Thyroid gland (tissue), 4 donors: ENCODE measurements at regions not wholly inside any gene's neighbourhood (a gene's known extent, or its start where the extent isn't known, plus 50 kb on each side); places are given as distances from the start of the nearest gene placed in this dataset.

Experiments
- DNase-seq, 2 donors: peaks; one replicate each; pipeline ENCODE4 v3.0.0-alpha.2; 2019
- H3K27ac ChIP-seq, 3 donors: fragments of 200-600 bp; sonication (generic); 1 replicate in 2 of 3; 2 replicates in 1 of 3; pipeline ENCODE4 v1.5.1; 2016 to 2019; ENCODE audit warnings: mild to moderate bottlenecking in 1 of 3, moderate library complexity in 1 of 3
- H3K27me3 ChIP-seq: fragments of 200-600 bp; sonication (generic); one replicate; pipeline ENCODE4 v1.5.1; 2019
- H3K36me3 ChIP-seq, 2 donors: fragments of 200-600 bp; sonication (generic); one replicate each; pipeline ENCODE4 v1.5.1; 2016 to 2019
- H3K4me1 ChIP-seq, 2 donors: fragments of 200-600 bp; sonication (generic); one replicate each; pipeline ENCODE4 v1.5.1; 2017 to 2019
- H3K4me3 ChIP-seq, 3 donors: fragments of 200-600 bp; sonication (generic); replicated peaks in 1 of 3; 1 replicate in 2 of 3; 2 replicates in 1 of 3; pipeline ENCODE4 v1.5.1; 2016; ENCODE audit warnings: mild to moderate bottlenecking in 1 of 3
- H3K9me3 ChIP-seq: fragments of 200-600 bp; sonication (generic); one replicate; pipeline ENCODE4 v1.5.1; 2017
- CTCF ChIP-seq, 6 experiments: fragments of 200-600 bp in 3 of 6; fragments of 450-650 bp in 3 of 6; sonication (generic) in 3 of 6; IDR thresholded peaks; one replicate each; pipeline ENCODE4 v1.5.1; 2016 to 2019; ENCODE audit warnings: antibody characterized with exemption in 6 of 6, mild to moderate bottlenecking in 2 of 6, inconsistent platforms in 1 of 6, moderate library complexity in 1 of 6
- POLR2A ChIP-seq, 2 donors: fragments of 450-650 bp; IDR thresholded peaks; one replicate each; pipeline ENCODE4 v1.6.1; 2017; ENCODE audit warnings: antibody characterized with exemption in 2 of 2, mild to moderate bottlenecking in 2 of 2, moderate library complexity in 1 of 2
- WGBS, 2 donors: methylation state at CpG; one replicate each; pipeline ENCODE4 v1.1.5; 2017; 5-methylcytosine and 5-hydroxymethylcytosine counted together
- intact Hi-C: fragments of 100-400 bp; cut with DNase I; formaldehyde crosslinking; loops from one replicate; pipeline ENCODE4 v1.15.1; 2023

GRCh38 chr1:80993154-80993980 is 807.4 kb upstream of the ADGRL2 start:
- H3K9me3 ChIP-seq = no peaks in the 10 kb centered on the region
- no peak overlapping the region for H3K4me3 ChIP-seq
- TF ChIP-seq CTCF (IDR thresholded peaks at IDR 0.05) = no peak
- TF ChIP-seq POLR2A (IDR thresholded peaks at IDR 0.05) = no peak
- no peak for DNase-seq
- no peaks in the 10 kb centered on the region for H3K27me3 ChIP-seq
- H3K27ac ChIP-seq = no peak overlapping the region
- no peaks in the 10 kb centered on the region for H3K4me1 ChIP-seq
- 83 to 86% methylated on average over 4 of the region's 4 CpGs for WGBS, 2 donors
- H3K36me3 ChIP-seq = no peaks in the 10 kb centered on the region
- intact Hi-C loops = no loop called here

- Histone ChIP-seq H3K9me3 (no peaks in the 10 kb centered on the region), H3K4me3 (no peak overlapping the region), H3K4me1 (no peaks in the 10 kb centered on the region), H3K36me3 (no peaks in the 10 kb centered on the region), H3K27me3 (no peaks in the 10 kb centered on the region), H3K27ac (no peak overlapping the region)
- TF ChIP-seq POLR2A (IDR thresholded peaks at IDR 0.05) = no peak
- TF ChIP-seq CTCF (IDR thresholded peaks at IDR 0.05) = no peak
- no peak for DNase-seq
- intact Hi-C loops = no loop called here
- WGBS, 2 donors = 81 to 83% methylated on average over 2 of the region's 2 CpGs
Observed at GRCh38 chr1:80989455-80989854, 811.3 kb upstream of the ADGRL2 start.

- Histone ChIP-seq H3K36me3 (no peaks in the 10 kb centered on the region), H3K27me3 (no peaks in the 10 kb centered on the region), H3K4me1 (no peaks in the 10 kb centered on the region), H3K9me3 (no peaks in the 10 kb centered on the region), H3K4me3 (no peak overlapping the region), H3K27ac (no peak overlapping the region)
- no peak for TF ChIP-seq POLR2A (IDR thresholded peaks at IDR 0.05)
- no peak for TF ChIP-seq CTCF (IDR thresholded peaks at IDR 0.05)
- intact Hi-C loops = no loop called here
- DNase-seq = no peak
- WGBS, 2 donors = 56 to 60% methylated on average over 4 of the region's 4 CpGs
Observed at GRCh38 chr1:80988926-80989325, 811.8 kb upstream of the ADGRL2 start.

GRCh38 chr1:80987824-80988223 is 812.9 kb upstream of the ADGRL2 start:
- H3K27me3 ChIP-seq = no peaks in the 10 kb centered on the region
- DNase-seq = no peak
- TF ChIP-seq CTCF (IDR thresholded peaks at IDR 0.05) (no peak), POLR2A (IDR thresholded peaks at IDR 0.05) (no peak)
- no peak overlapping the region for H3K27ac ChIP-seq
- no peaks in the 10 kb centered on the region for H3K4me1 ChIP-seq
- WGBS, 2 donors = 87 to 93% methylated on average over 1 of the region's 1 CpG
- H3K36me3 ChIP-seq = no peaks in the 10 kb centered on the region
- intact Hi-C loops = no loop called here
- H3K4me3 ChIP-seq = no peak overlapping the region
- no peaks in the 10 kb centered on the region for H3K9me3 ChIP-seq

- no peak for TF ChIP-seq POLR2A (IDR thresholded peaks at IDR 0.05)
- no peak for TF ChIP-seq CTCF (IDR thresholded peaks at IDR 0.05)
Observed at GRCh38 chr1:80987106-80987505, 813.6 kb upstream of the ADGRL2 start.

More at GRCh38 chr1:80987106-80987505, 813.6 kb upstream of the ADGRL2 start:
- H3K27me3 ChIP-seq = no peaks in the 10 kb centered on the region
- no peak overlapping the region for H3K4me3 ChIP-seq
- H3K9me3 ChIP-seq = no peaks in the 10 kb centered on the region
- no peak overlapping the region for H3K27ac ChIP-seq
- 34 to 37% methylated on average over 2 of the region's 2 CpGs for WGBS, 2 donors
- DNase-seq = no peak
- no peaks in the 10 kb centered on the region for H3K36me3 ChIP-seq
- no peaks in the 10 kb centered on the region for H3K4me1 ChIP-seq
- intact Hi-C loops = no loop called here
